ENCODE measurements at regions not wholly inside any gene's neighbourhood (a gene's known extent, or its start where the extent isn't known, plus 50 kb on each side); places are given as distances from the start of the nearest gene placed in this dataset.

DNA sequence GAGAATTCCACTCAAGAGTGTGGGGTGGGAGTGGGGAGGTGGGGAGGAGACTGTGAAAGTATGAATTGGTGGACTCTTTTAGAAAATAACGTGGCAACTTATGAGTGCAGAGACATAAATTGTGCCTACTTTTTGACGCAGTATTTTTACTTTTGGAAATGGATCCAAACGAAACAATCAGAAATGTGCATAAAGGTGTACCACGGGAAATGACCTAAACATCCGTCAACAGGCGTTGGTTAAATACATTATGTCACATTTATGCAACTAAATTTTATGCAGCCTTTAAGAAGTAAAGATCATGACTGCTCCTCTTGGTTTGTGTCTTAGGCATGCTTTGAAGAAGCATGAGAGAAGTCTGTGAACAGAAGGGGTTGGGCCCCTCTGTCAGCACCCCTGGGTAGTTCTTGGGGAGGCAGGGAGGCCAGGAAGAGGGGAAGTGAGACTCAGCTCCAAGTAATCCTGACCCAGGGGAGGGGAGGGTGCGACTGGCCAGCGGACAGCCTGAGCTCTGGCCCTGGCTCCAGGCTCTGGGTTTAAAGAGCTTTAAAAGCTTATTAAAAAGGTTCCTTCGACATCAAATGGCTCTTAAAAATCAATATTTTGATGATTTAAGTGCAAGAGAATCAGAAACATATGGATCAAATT is 126.4 kb upstream of the HAAO start:
- DNase-seq (ENCODE audit: low spot score) = no peak
- Histone ChIP-seq H3K27ac (peak overlapping the region; percentile 84), H3K9me3 (ENCODE audit: low read depth) (no peaks in the 10 kb centered on the region), H3K4me3 (no peak overlapping the region), H3K79me2 (no peaks in the 10 kb centered on the region), H2AFZ (no peak overlapping the region), H3K4me2 (no peak overlapping the region), H3K36me3 (replicated peaks; ENCODE audit: insufficient read depth, low read depth) (no peaks in the 10 kb centered on the region), H3K27me3 (no peaks in the 10 kb centered on the region), H3K4me1 (ENCODE audit: insufficient read depth) (peaks cover 42% of the 10 kb centered on the region), H3K9me2 (replicated peaks; ENCODE audit: insufficient read depth) (no peaks in the 10 kb centered on the region), H4K20me1 (ENCODE audit: insufficient read depth, poor library complexity, severe bottlenecking) (no peaks in the 10 kb centered on the region)
- 58% methylated on average over 9 of the region's 9 CpGs for WGBS (ENCODE audit: low lambda C conversion rate, missing lambda C conversion rate)
- TF ChIP-seq, protein P1, sequence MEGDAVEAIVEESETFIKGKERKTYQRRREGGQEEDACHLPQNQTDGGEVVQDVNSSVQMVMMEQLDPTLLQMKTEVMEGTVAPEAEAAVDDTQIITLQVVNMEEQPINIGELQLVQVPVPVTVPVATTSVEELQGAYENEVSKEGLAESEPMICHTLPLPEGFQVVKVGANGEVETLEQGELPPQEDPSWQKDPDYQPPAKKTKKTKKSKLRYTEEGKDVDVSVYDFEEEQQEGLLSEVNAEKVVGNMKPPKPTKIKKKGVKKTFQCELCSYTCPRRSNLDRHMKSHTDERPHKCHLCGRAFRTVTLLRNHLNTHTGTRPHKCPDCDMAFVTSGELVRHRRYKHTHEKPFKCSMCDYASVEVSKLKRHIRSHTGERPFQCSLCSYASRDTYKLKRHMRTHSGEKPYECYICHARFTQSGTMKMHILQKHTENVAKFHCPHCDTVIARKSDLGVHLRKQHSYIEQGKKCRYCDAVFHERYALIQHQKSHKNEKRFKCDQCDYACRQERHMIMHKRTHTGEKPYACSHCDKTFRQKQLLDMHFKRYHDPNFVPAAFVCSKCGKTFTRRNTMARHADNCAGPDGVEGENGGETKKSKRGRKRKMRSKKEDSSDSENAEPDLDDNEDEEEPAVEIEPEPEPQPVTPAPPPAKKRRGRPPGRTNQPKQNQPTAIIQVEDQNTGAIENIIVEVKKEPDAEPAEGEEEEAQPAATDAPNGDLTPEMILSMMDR (IDR thresholded peaks at IDR 0.05; ENCODE audit: poor library complexity) = no peak
- no peak for TF ChIP-seq EZH2 (IDR thresholded peaks at IDR 0.05; ENCODE audit: borderline replicate concordance)
- no peak for TF ChIP-seq EZH2phosphoT487 (IDR thresholded peaks at IDR 0.05; ENCODE audit: low read depth, severe bottlenecking, unreplicated experiment)

DNA sequence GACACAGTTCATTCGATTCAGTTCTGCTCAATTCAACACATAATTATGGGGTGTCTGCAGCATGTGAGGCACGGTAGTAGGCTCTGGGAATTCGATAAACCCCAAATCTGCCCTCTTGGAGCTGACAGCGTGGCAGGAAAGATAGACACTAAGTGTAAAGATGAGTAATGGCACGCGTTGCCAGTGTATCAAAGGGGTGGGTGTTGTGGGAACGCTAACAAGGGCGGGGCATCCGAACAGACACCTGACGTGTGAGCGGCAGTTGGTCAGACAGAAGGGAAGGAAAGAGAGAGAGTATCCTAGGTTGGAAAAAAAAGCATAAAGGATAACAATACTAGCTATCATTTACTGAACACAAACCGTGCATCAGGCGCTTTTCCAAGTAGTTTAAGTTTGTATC is 125.7 kb upstream of the HAAO start:
- H3K9me3 ChIP-seq (ENCODE audit: low read depth) = no peaks in the 10 kb centered on the region
- no peaks in the 10 kb centered on the region for H3K27me3 ChIP-seq
- H3K79me2 ChIP-seq = no peaks in the 10 kb centered on the region
- H3K4me3 ChIP-seq = no peak overlapping the region
- no peak overlapping the region for H3K4me2 ChIP-seq
- TF ChIP-seq, protein P1 (IDR thresholded peaks at IDR 0.05; ENCODE audit: poor library complexity) = no peak
- TF ChIP-seq EZH2phosphoT487 (IDR thresholded peaks at IDR 0.05; ENCODE audit: low read depth, severe bottlenecking, unreplicated experiment) = no peak
- TF ChIP-seq EZH2 (IDR thresholded peaks at IDR 0.05; ENCODE audit: borderline replicate concordance) = no peak
- peak overlapping the region; percentile 84 for H3K27ac ChIP-seq
- no peaks in the 10 kb centered on the region for H4K20me1 ChIP-seq (ENCODE audit: insufficient read depth, poor library complexity, severe bottlenecking)
- 96% methylated on average over 13 of the region's 13 CpGs for WGBS (ENCODE audit: low lambda C conversion rate, missing lambda C conversion rate)
- DNase-seq (ENCODE audit: low spot score) = no peak
- no peak overlapping the region for H2AFZ ChIP-seq
- H3K4me1 ChIP-seq (ENCODE audit: insufficient read depth) = peaks cover 41% of the 10 kb centered on the region
- H3K36me3 ChIP-seq (replicated peaks; ENCODE audit: insufficient read depth, low read depth) = no peaks in the 10 kb centered on the region
- H3K9me2 ChIP-seq (replicated peaks; ENCODE audit: insufficient read depth) = no peaks in the 10 kb centered on the region

DNA sequence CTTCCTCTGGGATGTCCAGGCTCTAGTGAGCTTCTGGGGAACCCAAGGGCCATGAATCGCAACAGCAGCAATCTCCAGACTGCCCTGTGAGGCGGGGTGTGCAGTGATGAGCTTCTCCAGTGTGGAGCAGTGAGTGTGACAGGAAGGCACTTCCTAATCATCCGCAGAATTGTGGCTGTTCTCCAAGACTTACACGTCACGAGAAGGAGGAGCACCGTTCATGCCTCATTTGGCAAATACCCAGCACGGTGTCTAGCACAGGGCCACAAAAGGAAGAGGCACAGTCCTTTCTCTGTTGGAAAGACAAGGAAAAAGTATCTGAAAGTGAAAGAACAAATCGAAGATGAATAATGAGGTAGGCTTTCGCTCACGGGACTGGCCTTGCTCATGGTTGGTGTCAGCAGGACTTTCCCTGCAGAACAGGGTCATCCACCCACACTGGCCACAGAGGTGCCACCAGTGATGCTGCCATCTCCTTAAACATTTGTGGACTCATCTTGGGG is 125.1 kb upstream of the HAAO start:
- Histone ChIP-seq H3K36me3 (replicated peaks; ENCODE audit: insufficient read depth, low read depth) (no peaks in the 10 kb centered on the region), H3K4me2 (no peak overlapping the region), H3K27me3 (no peaks in the 10 kb centered on the region), H3K9me3 (ENCODE audit: low read depth) (no peaks in the 10 kb centered on the region), H2AFZ (no peak overlapping the region), H3K27ac (peak overlapping the region; percentile 84), H4K20me1 (ENCODE audit: insufficient read depth, poor library complexity, severe bottlenecking) (no peaks in the 10 kb centered on the region), H3K9me2 (replicated peaks; ENCODE audit: insufficient read depth) (no peaks in the 10 kb centered on the region), H3K79me2 (no peaks in the 10 kb centered on the region), H3K4me3 (no peak overlapping the region), H3K4me1 (ENCODE audit: insufficient read depth) (peaks cover 35% of the 10 kb centered on the region)
- TF ChIP-seq EZH2 (IDR thresholded peaks at IDR 0.05; ENCODE audit: borderline replicate concordance) (no peak), EZH2phosphoT487 (IDR thresholded peaks at IDR 0.05; ENCODE audit: low read depth, severe bottlenecking, unreplicated experiment) (no peak)
- TF ChIP-seq, protein P1 (IDR thresholded peaks at IDR 0.05; ENCODE audit: poor library complexity) = no peak
- no peak for DNase-seq (ENCODE audit: low spot score)
- WGBS (ENCODE audit: low lambda C conversion rate, missing lambda C conversion rate) = 80% methylated on average over 10 of the region's 10 CpGs
